Left lung (tissue), 4 donors: ENCODE measurements at regions not wholly inside any gene's neighbourhood (a gene's known extent, or its start where the extent isn't known, plus 50 kb on each side); places are given as distances from the start of the nearest gene placed in this dataset.

Experiments used
- ATAC-seq: fragments of 200-7000 bp; cut with Tn5 transposase; one replicate; pipeline ENCODE4 v1.9.1; 2020; ENCODE audit warnings: moderate library complexity
- DNase-seq, 4 donors: peaks; one replicate each; pipeline ENCODE4 v3.0.0-alpha.2; 2013 to 2020
- H3K27ac ChIP-seq, 2 donors: fragments of 200-600 bp; sonication (generic) in 1 of 2; one replicate each; pipeline versions ENCODE4 v1.5.0 to v1.8.0; 2020 to 2021
- H3K27me3 ChIP-seq, 2 donors: fragments of 200-600 bp; sonication (generic) in 1 of 2; one replicate each; pipeline versions ENCODE4 v1.5.0 to v1.8.0; 2020 to 2021
- H3K36me3 ChIP-seq, 2 donors: fragments of 200-600 bp; sonication (generic) in 1 of 2; one replicate each; pipeline versions ENCODE4 v1.5.0 to v1.8.0; 2020 to 2021
- H3K4me1 ChIP-seq, 2 donors: fragments of 200-600 bp; one replicate each; pipeline ENCODE4 v1.8.0; 2021
- H3K4me3 ChIP-seq, 2 donors: fragments of 200-600 bp; sonication (generic) in 1 of 2; one replicate each; pipeline versions ENCODE4 v1.5.0 to v1.8.0; 2020 to 2021; ENCODE audit warnings: mild to moderate bottlenecking in 1 of 2
- H3K9me3 ChIP-seq, 2 donors: fragments of 200-600 bp; sonication (generic) in 1 of 2; one replicate each; pipeline versions ENCODE4 v1.5.0 to v1.8.0; 2020 to 2021
- CTCF ChIP-seq, 2 donors: fragments of 200-600 bp; sonication (generic) in 1 of 2; IDR thresholded peaks; one replicate each; pipeline versions ENCODE4 v1.5.0 to v1.8.0; 2021; ENCODE audit warnings: antibody characterized with exemption in 2 of 2
- intact Hi-C, 2 donors: fragments of 100-400 bp; cut with DNase I; formaldehyde crosslinking; loops; one replicate each; pipeline versions ENCODE4 v1.11.2 to v1.14.2; 2022
- donor health status: DM: no; HTN: yes; CAD: no.
- donor health status: DM: no; HTN: no; CAD: no.

GRCh38 chr1:81004011-81004410, 796.7 kb upstream of the ADGRL2 start:
- no peak for ATAC-seq
- Histone ChIP-seq H3K27me3 (no peaks in the 10 kb centered on the region), H3K4me1 (no peaks in the 10 kb centered on the region), H3K9me3 (peaks cover 0 to 10% of the 10 kb centered on the region in 2 donors), H3K4me3 (no peak overlapping the region), H3K36me3 (no peaks in the 10 kb centered on the region), H3K27ac (no peak overlapping the region)
- intact Hi-C loops = no loop called here
- no peak for TF ChIP-seq CTCF (IDR thresholded peaks at IDR 0.05)
- DNase-seq = no peak

GRCh38 chr1:80994934-80995333, 805.8 kb upstream of the ADGRL2 start:
- Histone ChIP-seq H3K27me3 (no peaks in the 10 kb centered on the region), H3K36me3 (no peaks in the 10 kb centered on the region), H3K9me3 (no peaks in the 10 kb centered on the region), H3K27ac (no peak overlapping the region), H3K4me3 (no peak overlapping the region), H3K4me1 (no peaks in the 10 kb centered on the region)
- ATAC-seq (peak; percentile 27), DNase-seq (no peak)
- TF ChIP-seq CTCF (IDR thresholded peaks at IDR 0.05) = no peak
- intact Hi-C loops = no loop called here

GRCh38 chr1:80994038-80994437, 806.7 kb upstream of the ADGRL2 start:
- ATAC-seq (no peak), DNase-seq (no peak)
- Histone ChIP-seq H3K9me3 (no peaks in the 10 kb centered on the region), H3K4me3 (no peak overlapping the region), H3K36me3 (no peaks in the 10 kb centered on the region), H3K4me1 (no peaks in the 10 kb centered on the region), H3K27me3 (no peaks in the 10 kb centered on the region), H3K27ac (no peak overlapping the region)
- no peak for TF ChIP-seq CTCF (IDR thresholded peaks at IDR 0.05)
- intact Hi-C loops = no loop called here

- H3K4me1 ChIP-seq = no peaks in the 10 kb centered on the region
- no peaks in the 10 kb centered on the region for H3K27me3 ChIP-seq
- DNase-seq (no peak), ATAC-seq (no peak)
- H3K27ac ChIP-seq = no peak overlapping the region
- H3K9me3 ChIP-seq = no peaks in the 10 kb centered on the region
- H3K36me3 ChIP-seq = no peaks in the 10 kb centered on the region
- no peak for TF ChIP-seq CTCF (IDR thresholded peaks at IDR 0.05)
- intact Hi-C loops = no loop called here
- no peak overlapping the region for H3K4me3 ChIP-seq
Measured at GRCh38 chr1:80993154-80993980, 807.4 kb upstream of the ADGRL2 start.

GRCh38 chr1:80989455-80989854, 811.3 kb upstream of the ADGRL2 start:
- no peaks in the 10 kb centered on the region for H3K4me1 ChIP-seq
- intact Hi-C loops = no loop called here
- H3K27me3 ChIP-seq = no peaks in the 10 kb centered on the region
- H3K36me3 ChIP-seq = no peaks in the 10 kb centered on the region
- no peaks in the 10 kb centered on the region for H3K9me3 ChIP-seq
- no peak overlapping the region for H3K4me3 ChIP-seq
- no peak for TF ChIP-seq CTCF (IDR thresholded peaks at IDR 0.05)
- no peak overlapping the region for H3K27ac ChIP-seq
- no peak for DNase-seq
- ATAC-seq = no peak
